ENCODE measurements at regions not wholly inside any gene's neighbourhood (a gene's known extent, or its start where the extent isn't known, plus 50 kb on each side); places are given as distances from the start of the nearest gene placed in this dataset.

DNA sequence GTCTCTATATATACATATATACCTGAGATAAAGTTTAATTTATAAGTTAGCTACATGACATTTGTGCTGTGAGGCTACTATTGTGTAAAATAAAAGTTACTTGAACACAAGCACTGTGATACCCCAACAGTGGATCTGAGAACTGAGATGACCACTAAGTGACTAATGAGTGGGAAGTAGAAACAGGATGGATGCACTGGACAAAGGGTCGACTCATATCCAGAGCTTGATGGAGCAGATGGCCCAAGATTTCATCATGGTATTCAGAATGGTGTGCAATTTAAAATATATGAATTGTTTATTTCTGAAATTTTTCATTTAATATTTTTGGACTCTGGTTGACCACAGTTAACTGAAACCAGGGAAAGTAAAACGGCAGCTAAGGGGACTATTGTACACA, 908.6 kb upstream of the MDGA2 start:
- TF ChIP-seq, protein P1, sequence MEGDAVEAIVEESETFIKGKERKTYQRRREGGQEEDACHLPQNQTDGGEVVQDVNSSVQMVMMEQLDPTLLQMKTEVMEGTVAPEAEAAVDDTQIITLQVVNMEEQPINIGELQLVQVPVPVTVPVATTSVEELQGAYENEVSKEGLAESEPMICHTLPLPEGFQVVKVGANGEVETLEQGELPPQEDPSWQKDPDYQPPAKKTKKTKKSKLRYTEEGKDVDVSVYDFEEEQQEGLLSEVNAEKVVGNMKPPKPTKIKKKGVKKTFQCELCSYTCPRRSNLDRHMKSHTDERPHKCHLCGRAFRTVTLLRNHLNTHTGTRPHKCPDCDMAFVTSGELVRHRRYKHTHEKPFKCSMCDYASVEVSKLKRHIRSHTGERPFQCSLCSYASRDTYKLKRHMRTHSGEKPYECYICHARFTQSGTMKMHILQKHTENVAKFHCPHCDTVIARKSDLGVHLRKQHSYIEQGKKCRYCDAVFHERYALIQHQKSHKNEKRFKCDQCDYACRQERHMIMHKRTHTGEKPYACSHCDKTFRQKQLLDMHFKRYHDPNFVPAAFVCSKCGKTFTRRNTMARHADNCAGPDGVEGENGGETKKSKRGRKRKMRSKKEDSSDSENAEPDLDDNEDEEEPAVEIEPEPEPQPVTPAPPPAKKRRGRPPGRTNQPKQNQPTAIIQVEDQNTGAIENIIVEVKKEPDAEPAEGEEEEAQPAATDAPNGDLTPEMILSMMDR (IDR thresholded peaks at IDR 0.05), result no peak
- no peak for TF ChIP-seq POLR2A (IDR thresholded peaks at IDR 0.05)
- no peak for TF ChIP-seq POLR2AphosphoS5 (IDR thresholded peaks at IDR 0.05)
- TF ChIP-seq EP300 (IDR thresholded peaks at IDR 0.05), result no peak

All from upper lobe of left lung (tissue), 4 donors.